ENCODE measurements at regions not wholly inside any gene's neighbourhood (a gene's known extent, or its start where the extent isn't known, plus 50 kb on each side); places are given as distances from the start of the nearest gene placed in this dataset.
A peak's percentile ranks its signal among the peaks of the same experiment; 100 is the strongest.

DNA sequence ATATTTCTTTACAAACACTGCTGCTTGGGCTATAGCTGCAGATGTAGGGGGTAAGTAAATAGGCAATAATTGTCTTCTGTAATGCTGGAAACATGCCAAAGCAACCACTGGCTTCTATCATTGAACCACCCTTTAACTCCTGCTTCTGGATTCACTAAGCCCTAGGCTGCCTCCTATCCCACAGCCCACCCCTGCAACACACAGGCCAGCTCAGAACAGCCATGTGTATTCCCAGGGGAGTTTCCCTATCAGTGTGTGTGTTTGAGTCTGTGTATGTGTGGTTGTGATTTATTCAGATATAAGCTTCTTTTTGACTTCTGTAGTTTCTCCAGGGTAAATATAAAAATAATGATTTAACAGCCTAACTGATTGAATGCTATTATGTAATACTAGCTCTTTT is 291.3 kb downstream of the PCDH10 start:
- no peaks in the 10 kb centered on the region for H3K9me3 ChIP-seq
- H3K27me3 ChIP-seq = no peaks in the 10 kb centered on the region
- H3K36me3 ChIP-seq = no peaks in the 10 kb centered on the region
- no peak overlapping the region for H3K4me3 ChIP-seq (ENCODE audit: low read depth, low read length)
- peak; percentile 90 for DNase-seq
- TF ChIP-seq, protein P1, sequence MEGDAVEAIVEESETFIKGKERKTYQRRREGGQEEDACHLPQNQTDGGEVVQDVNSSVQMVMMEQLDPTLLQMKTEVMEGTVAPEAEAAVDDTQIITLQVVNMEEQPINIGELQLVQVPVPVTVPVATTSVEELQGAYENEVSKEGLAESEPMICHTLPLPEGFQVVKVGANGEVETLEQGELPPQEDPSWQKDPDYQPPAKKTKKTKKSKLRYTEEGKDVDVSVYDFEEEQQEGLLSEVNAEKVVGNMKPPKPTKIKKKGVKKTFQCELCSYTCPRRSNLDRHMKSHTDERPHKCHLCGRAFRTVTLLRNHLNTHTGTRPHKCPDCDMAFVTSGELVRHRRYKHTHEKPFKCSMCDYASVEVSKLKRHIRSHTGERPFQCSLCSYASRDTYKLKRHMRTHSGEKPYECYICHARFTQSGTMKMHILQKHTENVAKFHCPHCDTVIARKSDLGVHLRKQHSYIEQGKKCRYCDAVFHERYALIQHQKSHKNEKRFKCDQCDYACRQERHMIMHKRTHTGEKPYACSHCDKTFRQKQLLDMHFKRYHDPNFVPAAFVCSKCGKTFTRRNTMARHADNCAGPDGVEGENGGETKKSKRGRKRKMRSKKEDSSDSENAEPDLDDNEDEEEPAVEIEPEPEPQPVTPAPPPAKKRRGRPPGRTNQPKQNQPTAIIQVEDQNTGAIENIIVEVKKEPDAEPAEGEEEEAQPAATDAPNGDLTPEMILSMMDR (IDR thresholded peaks at IDR 0.05; ENCODE audit: low read depth, low read length) = peak; percentile 12; the same call in 1 of the 2 replicates
- peaks cover 4% of the 10 kb centered on the region for H3K4me1 ChIP-seq

DNA sequence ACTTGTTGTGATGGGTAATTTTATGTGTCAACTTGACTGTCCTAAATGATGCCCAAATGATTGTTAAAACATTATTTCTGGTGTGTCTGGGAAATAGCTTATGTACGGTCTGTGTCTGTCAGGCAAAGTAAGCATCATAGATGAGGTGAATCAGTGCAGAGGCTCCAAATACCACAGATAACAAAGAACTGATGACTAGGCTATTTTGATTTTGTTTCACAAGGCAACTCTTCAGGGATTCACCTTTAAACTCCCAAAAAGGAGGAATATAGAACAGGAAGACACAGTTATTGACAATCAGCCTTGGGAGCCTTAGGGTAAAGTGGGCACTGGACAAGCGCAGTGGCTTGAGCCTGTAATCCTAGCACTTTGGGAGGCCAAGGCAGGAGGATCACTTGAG is 290.7 kb downstream of the PCDH10 start:
- no peak for DNase-seq
- peaks cover 4% of the 10 kb centered on the region for H3K4me1 ChIP-seq
- H3K27me3 ChIP-seq = no peaks in the 10 kb centered on the region
- H3K36me3 ChIP-seq = no peaks in the 10 kb centered on the region
- no peaks in the 10 kb centered on the region for H3K9me3 ChIP-seq
- TF ChIP-seq, protein P1 (IDR thresholded peaks at IDR 0.05; ENCODE audit: low read depth, low read length) = no peak
- H3K4me3 ChIP-seq (ENCODE audit: low read depth, low read length) = no peak overlapping the region

- Histone ChIP-seq H3K9me3 (no peaks in the 10 kb centered on the region), H3K4me3 (ENCODE audit: low read depth, low read length) (no peak overlapping the region), H3K27me3 (no peaks in the 10 kb centered on the region), H3K36me3 (no peaks in the 10 kb centered on the region), H3K4me1 (peaks cover 9% of the 10 kb centered on the region; the same call in 1 of the 2 replicates)
- DNase-seq = no peak
- TF ChIP-seq, protein P1 (IDR thresholded peaks at IDR 0.05; ENCODE audit: low read depth, low read length) = no peak
Measured at GRCh38 chr4:133424605-133425004, 275.5 kb downstream of the PCDH10 start.

DNA sequence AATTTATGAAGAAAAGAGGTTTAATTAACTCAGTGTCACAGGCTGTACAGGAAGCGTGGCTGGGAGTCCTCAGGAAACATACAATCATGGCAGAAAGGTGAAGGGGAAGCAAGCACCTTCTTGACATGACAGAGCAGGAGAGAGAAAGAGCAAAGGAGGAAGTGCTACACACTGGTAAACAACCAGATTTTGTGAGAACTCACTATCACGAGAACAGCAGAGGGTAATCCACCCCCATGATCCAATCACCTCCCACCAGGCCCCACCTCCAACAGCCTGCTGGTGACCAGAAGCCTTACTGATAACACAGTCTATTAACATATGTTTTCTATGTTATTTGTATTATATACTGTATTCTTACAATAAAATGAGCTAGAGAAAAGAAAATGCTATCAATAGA is 254.8 kb downstream of the PCDH10 start:
- no peak overlapping the region for H3K4me3 ChIP-seq (ENCODE audit: low read depth, low read length)
- TF ChIP-seq, protein P1 (IDR thresholded peaks at IDR 0.05; ENCODE audit: low read depth, low read length) = no peak
- no peaks in the 10 kb centered on the region for H3K36me3 ChIP-seq
- H3K9me3 ChIP-seq = no peaks in the 10 kb centered on the region
- no peaks in the 10 kb centered on the region for H3K4me1 ChIP-seq
- no peak for DNase-seq
- no peaks in the 10 kb centered on the region; the same call in 1 of the 2 replicates for H3K27me3 ChIP-seq

DNA sequence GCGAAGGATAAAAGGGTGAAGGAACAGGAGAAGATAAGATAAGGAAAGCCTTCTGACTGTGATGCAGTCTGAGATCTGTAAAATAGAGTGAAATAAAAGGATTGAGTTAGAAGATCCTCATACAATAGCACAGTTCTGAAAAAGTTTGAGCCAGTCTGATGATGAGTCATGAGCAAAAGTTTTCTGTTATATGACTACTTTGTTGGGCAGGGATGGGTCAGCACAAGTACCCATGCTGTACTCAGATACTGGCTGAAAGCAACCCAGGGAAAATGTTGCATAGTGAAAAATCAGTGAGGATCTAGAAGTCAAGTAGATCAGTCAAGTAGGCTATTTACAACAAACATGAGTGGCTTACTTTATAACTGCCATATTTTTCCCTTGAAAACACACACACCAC is 253.5 kb downstream of the PCDH10 start:
- no peaks in the 10 kb centered on the region; the same call in 1 of the 2 replicates for H3K27me3 ChIP-seq
- H3K9me3 ChIP-seq = no peaks in the 10 kb centered on the region
- TF ChIP-seq, protein P1 (IDR thresholded peaks at IDR 0.05; ENCODE audit: low read depth, low read length) = no peak
- DNase-seq = no peak
- H3K36me3 ChIP-seq = no peaks in the 10 kb centered on the region
- H3K4me3 ChIP-seq (ENCODE audit: low read depth, low read length) = no peak overlapping the region
- H3K4me1 ChIP-seq = no peaks in the 10 kb centered on the region

GRCh38 chr4:133394971-133395627 is 246.0 kb downstream of the PCDH10 start:
- TF ChIP-seq, protein P1 (IDR thresholded peaks at IDR 0.05; ENCODE audit: low read depth, low read length) = no peak
- no peaks in the 10 kb centered on the region for H3K36me3 ChIP-seq
- DNase-seq = no peak
- no peaks in the 10 kb centered on the region for H3K4me1 ChIP-seq
- H3K27me3 ChIP-seq = no peaks in the 10 kb centered on the region; the same call in 1 of the 2 replicates
- no peak overlapping the region for H3K4me3 ChIP-seq (ENCODE audit: low read depth, low read length)
- H3K9me3 ChIP-seq = no peaks in the 10 kb centered on the region

All from BE2C (cell line).